ENCODE measurements at regions not wholly inside any gene's neighbourhood (a gene's known extent, or its start where the extent isn't known, plus 50 kb on each side); places are given as distances from the start of the nearest gene placed in this dataset.

DNA sequence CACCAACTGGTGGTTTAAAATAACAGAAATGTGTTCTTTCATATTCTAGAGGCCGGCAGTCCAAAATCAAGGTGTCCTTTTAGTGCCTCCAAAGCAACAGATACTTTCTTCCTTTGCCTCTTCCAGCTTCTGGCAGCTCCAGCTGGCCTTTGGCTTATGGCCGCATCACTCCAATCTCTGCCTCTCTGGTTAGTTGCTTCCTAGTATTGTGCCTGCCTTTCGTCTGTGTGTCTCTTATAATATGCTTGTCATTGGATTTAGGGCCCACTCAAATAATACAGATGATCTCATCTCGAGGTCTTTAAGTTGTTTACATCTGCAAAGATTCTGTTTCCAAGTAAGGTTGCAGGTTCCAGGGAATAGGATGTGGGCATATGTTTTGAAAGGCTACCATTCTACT lies 855.2 kb upstream of the ID2 start:
- TF ChIP-seq, protein P1, sequence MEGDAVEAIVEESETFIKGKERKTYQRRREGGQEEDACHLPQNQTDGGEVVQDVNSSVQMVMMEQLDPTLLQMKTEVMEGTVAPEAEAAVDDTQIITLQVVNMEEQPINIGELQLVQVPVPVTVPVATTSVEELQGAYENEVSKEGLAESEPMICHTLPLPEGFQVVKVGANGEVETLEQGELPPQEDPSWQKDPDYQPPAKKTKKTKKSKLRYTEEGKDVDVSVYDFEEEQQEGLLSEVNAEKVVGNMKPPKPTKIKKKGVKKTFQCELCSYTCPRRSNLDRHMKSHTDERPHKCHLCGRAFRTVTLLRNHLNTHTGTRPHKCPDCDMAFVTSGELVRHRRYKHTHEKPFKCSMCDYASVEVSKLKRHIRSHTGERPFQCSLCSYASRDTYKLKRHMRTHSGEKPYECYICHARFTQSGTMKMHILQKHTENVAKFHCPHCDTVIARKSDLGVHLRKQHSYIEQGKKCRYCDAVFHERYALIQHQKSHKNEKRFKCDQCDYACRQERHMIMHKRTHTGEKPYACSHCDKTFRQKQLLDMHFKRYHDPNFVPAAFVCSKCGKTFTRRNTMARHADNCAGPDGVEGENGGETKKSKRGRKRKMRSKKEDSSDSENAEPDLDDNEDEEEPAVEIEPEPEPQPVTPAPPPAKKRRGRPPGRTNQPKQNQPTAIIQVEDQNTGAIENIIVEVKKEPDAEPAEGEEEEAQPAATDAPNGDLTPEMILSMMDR (conservative IDR thresholded peaks at IDR 0.05; ENCODE audit: low read depth, low read length): no peak
- TF ChIP-seq EZH2 (IDR thresholded peaks at IDR 0.05; ENCODE audit: borderline replicate concordance, low read depth, low read length, poor library complexity, severe bottlenecking): no peak
